ENCODE measurements at regions not wholly inside any gene's neighbourhood (a gene's known extent, or its start where the extent isn't known, plus 50 kb on each side); places are given as distances from the start of the nearest gene placed in this dataset.
"Not testable (repeated sequence)": the region's sequence is repeated elsewhere in the genome, so short reads cannot be mapped to it uniquely, and the experiment has no call there.

- intact Hi-C loops (cut with DNase I): no loop called here
- Histone ChIP-seq H3K4me3 (no peak overlapping the region), H3K4me1 (replicated peaks) (no peaks in the 10 kb centered on the region), H3K9me3 (no peaks in the 10 kb centered on the region), H3K27me3 (replicated peaks; ENCODE audit: insufficient read depth) (no peaks in the 10 kb centered on the region), H3K36me3 (no peaks in the 10 kb centered on the region), H3K27ac (no peak overlapping the region)
- 81% methylated on average over 8 of the region's 8 CpGs for WGBS
- TF ChIP-seq POLR2A (IDR thresholded peaks at IDR 0.05) (no peak), POLR2AphosphoS5 (IDR thresholded peaks at IDR 0.05) (no peak)
- TF ChIP-seq, protein P1, sequence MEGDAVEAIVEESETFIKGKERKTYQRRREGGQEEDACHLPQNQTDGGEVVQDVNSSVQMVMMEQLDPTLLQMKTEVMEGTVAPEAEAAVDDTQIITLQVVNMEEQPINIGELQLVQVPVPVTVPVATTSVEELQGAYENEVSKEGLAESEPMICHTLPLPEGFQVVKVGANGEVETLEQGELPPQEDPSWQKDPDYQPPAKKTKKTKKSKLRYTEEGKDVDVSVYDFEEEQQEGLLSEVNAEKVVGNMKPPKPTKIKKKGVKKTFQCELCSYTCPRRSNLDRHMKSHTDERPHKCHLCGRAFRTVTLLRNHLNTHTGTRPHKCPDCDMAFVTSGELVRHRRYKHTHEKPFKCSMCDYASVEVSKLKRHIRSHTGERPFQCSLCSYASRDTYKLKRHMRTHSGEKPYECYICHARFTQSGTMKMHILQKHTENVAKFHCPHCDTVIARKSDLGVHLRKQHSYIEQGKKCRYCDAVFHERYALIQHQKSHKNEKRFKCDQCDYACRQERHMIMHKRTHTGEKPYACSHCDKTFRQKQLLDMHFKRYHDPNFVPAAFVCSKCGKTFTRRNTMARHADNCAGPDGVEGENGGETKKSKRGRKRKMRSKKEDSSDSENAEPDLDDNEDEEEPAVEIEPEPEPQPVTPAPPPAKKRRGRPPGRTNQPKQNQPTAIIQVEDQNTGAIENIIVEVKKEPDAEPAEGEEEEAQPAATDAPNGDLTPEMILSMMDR (IDR thresholded peaks at IDR 0.05): no peak
- DNase-seq (ENCODE audit: low spot score): no peak
These were observed 173.1 kb upstream of the RAB6C start for GRCh38 chr2:129806317-129806716.

DNA sequence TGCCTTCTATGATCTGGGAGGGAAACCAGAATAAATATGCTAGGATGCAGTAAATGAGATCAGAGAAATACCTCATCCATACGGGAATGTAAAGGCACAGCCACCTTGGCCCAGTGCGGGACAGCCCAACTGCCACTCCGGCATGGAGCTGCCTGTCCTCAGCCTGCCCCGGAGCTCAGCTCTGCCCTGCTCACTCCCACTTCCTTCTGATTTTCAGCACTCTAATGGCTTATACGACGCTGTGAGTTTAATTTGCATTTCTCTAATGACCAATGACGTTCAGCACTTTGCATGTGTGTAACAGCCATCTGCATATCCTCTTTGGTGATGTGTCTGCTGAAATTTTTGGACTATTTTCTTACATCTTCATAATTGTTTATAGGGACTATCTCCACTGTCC, 172.5 kb upstream of the RAB6C start:
- Histone ChIP-seq H3K36me3 (no peaks in the 10 kb centered on the region), H3K4me3 (no peak overlapping the region), H3K4me1 (replicated peaks) (no peaks in the 10 kb centered on the region), H3K9me3 (no peaks in the 10 kb centered on the region), H3K27me3 (replicated peaks; ENCODE audit: insufficient read depth) (no peaks in the 10 kb centered on the region), H3K27ac (no peak overlapping the region)
- 72% methylated on average over 7 of the region's 7 CpGs for WGBS
- intact Hi-C loops (cut with DNase I): no loop called here
- TF ChIP-seq POLR2A (IDR thresholded peaks at IDR 0.05) (no peak), POLR2AphosphoS5 (IDR thresholded peaks at IDR 0.05) (no peak)
- TF ChIP-seq, protein P1 (IDR thresholded peaks at IDR 0.05): no peak
- no peak for DNase-seq (ENCODE audit: low spot score)

- intact Hi-C loops (cut with DNase I); H3K4me1 ChIP-seq (replicated peaks); H3K36me3 ChIP-seq; H3K4me3 ChIP-seq; H3K27me3 ChIP-seq (replicated peaks; ENCODE audit: insufficient read depth); DNase-seq (ENCODE audit: low spot score); H3K9me3 ChIP-seq; H3K27ac ChIP-seq: not testable (repeated sequence)
- WGBS: 87% methylated on average over 22 of the region's 22 CpGs
These were observed 171.7 kb upstream of the RAB6C start for GRCh38 chr2:129807642-129808338.

- intact Hi-C loops (cut with DNase I): no loop called here
- TF ChIP-seq, protein P1 (IDR thresholded peaks at IDR 0.05): no peak
- TF ChIP-seq POLR2A (IDR thresholded peaks at IDR 0.05) (no peak), POLR2AphosphoS5 (IDR thresholded peaks at IDR 0.05) (no peak)
- WGBS: 62% methylated on average over 3 of the region's 3 CpGs
- H3K9me3 ChIP-seq: no peaks in the 10 kb centered on the region
- DNase-seq (ENCODE audit: low spot score): no peak
- H3K4me1 ChIP-seq (replicated peaks): no peaks in the 10 kb centered on the region
- no peaks in the 10 kb centered on the region for H3K27me3 ChIP-seq (replicated peaks; ENCODE audit: insufficient read depth)
- H3K27ac ChIP-seq: no peak overlapping the region
- no peaks in the 10 kb centered on the region for H3K36me3 ChIP-seq
- H3K4me3 ChIP-seq: no peak overlapping the region
These were observed 168.9 kb upstream of the RAB6C start for GRCh38 chr2:129810521-129810920.

- WGBS: 64% methylated on average over 4 of the region's 4 CpGs
- Histone ChIP-seq H3K27ac (no peak overlapping the region), H3K4me1 (replicated peaks) (no peaks in the 10 kb centered on the region), H3K4me3 (no peak overlapping the region), H3K9me3 (no peaks in the 10 kb centered on the region), H3K36me3 (no peaks in the 10 kb centered on the region), H3K27me3 (replicated peaks; ENCODE audit: insufficient read depth) (no peaks in the 10 kb centered on the region)
- TF ChIP-seq POLR2AphosphoS5 (IDR thresholded peaks at IDR 0.05) (no peak), POLR2A (IDR thresholded peaks at IDR 0.05) (no peak)
- TF ChIP-seq, protein P1 (IDR thresholded peaks at IDR 0.05): no peak
- intact Hi-C loops (cut with DNase I): no loop called here
- no peak for DNase-seq (ENCODE audit: low spot score)
These were observed 167.4 kb upstream of the RAB6C start for GRCh38 chr2:129812071-129812470.

Measured in prostate gland (tissue), 2 donors.